ENCODE measurements at regions not wholly inside any gene's neighbourhood (a gene's known extent, or its start where the extent isn't known, plus 50 kb on each side); places are given as distances from the start of the nearest gene placed in this dataset.

DNA sequence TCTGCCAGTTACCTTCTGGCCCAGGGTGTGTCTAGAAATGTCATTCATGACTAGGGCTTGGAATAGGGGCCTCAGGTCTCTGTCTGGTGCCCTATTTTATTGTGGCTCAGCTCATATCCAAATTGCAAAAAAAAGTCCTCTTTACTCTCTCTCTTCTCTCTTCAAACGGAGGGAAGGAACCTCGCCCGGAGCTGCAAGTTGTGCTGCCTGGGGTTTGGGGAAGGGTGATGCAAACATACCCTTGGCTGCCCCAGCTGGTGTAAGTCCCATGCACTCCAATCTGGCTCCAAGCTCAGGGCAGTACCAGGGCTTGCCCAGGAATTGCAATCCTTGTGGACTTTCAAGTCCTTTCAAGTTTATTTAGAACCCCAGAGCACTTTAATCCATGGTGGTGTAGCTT, 549.6 kb downstream of the PCDH17 start:
- TF ChIP-seq CTCF (IDR thresholded peaks at IDR 0.05) (no peak), EZH2 (IDR thresholded peaks at IDR 0.05; ENCODE audit: borderline replicate concordance, insufficient read depth, low read depth, low read length, poor library complexity, severe bottlenecking) (no peak)
